ENCODE measurements at regions not wholly inside any gene's neighbourhood (a gene's known extent, or its start where the extent isn't known, plus 50 kb on each side); places are given as distances from the start of the nearest gene placed in this dataset.

DNA sequence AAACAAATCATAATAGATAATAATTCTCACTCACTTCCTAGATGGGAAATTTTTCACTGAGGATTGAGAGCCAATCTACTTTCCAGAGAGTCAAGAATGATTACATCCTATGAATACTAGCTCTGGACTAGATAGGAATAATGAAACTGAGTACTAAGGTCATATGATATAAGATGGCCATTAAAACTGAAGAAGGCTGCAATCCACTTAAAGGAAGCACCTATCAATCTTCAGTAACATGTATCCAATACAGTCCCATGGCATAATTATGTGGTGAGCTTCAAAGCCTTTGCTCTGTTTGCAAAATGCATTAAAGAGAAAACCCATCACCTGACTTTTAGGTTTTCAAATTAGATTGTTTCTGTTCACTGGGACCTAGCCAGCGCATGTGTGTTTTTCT, 398.0 kb upstream of the MEIS1 start:
- TF ChIP-seq, protein P1, sequence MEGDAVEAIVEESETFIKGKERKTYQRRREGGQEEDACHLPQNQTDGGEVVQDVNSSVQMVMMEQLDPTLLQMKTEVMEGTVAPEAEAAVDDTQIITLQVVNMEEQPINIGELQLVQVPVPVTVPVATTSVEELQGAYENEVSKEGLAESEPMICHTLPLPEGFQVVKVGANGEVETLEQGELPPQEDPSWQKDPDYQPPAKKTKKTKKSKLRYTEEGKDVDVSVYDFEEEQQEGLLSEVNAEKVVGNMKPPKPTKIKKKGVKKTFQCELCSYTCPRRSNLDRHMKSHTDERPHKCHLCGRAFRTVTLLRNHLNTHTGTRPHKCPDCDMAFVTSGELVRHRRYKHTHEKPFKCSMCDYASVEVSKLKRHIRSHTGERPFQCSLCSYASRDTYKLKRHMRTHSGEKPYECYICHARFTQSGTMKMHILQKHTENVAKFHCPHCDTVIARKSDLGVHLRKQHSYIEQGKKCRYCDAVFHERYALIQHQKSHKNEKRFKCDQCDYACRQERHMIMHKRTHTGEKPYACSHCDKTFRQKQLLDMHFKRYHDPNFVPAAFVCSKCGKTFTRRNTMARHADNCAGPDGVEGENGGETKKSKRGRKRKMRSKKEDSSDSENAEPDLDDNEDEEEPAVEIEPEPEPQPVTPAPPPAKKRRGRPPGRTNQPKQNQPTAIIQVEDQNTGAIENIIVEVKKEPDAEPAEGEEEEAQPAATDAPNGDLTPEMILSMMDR (IDR thresholded peaks at IDR 0.05; ENCODE audit: poor library complexity) = no peak
- TF ChIP-seq EZH2phosphoT487 (IDR thresholded peaks at IDR 0.05; ENCODE audit: low read depth, severe bottlenecking, unreplicated experiment) (no peak), EZH2 (IDR thresholded peaks at IDR 0.05; ENCODE audit: borderline replicate concordance) (no peak)
